Panc1 (cell line): ENCODE measurements at regions not wholly inside any gene's neighbourhood (a gene's known extent, or its start where the extent isn't known, plus 50 kb on each side); places are given as distances from the start of the nearest gene placed in this dataset.

ENCODE experiments used
- POLR2AphosphoS5 ChIP-seq: IDR thresholded peaks from 2 replicates; pipeline ENCODE4 v1.6.1; 2012; ENCODE audit warnings: mild to moderate bottlenecking, low read depth, low read length, moderate library complexity
- TCF7L2 ChIP-seq: IDR thresholded peaks from 2 replicates; pipeline ENCODE4 v1.6.1; 2011; ENCODE audit warnings: mild to moderate bottlenecking, low read depth, low read length, inconsistent platforms
- TF ChIP-seq, protein P1 (sequence below): fragments of 450-650 bp; IDR thresholded peaks from 2 replicates; pipeline ENCODE4 v1.5.1; 2017; ENCODE audit warnings: mild to moderate bottlenecking
- TF ChIP-seq, protein P2 (sequence below), 2 experiments: IDR thresholded peaks; 2 replicates each; pipeline ENCODE4 v1.6.1; 2011 to 2012; ENCODE audit warnings: low read depth in 2 of 2, control low read depth in 1 of 2, low read length in 1 of 2, mild to moderate bottlenecking in 1 of 2, moderate library complexity in 1 of 2; ENCODE audit not compliant: insufficient read depth in 1 of 2

DNA sequence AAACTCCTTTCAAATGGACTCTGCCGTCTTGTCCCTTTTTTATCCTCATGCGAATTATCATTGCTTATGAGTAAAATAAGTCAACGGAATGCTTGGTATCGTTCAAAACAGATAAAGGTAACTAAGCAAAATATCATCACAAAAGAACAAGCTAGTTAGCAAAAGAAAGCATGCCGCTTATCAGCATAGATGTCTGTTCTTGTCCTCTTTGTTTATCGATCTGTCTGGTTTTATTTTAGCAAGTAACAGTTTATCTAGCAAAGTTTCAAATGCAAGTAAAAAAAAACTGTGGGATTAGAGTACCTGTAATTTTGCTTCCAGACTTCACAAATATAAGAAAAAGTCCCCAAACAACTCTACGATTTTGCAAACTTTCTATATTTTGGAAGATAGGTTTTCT, 561.5 kb downstream of the USP25 start:
- TF ChIP-seq, protein P1, sequence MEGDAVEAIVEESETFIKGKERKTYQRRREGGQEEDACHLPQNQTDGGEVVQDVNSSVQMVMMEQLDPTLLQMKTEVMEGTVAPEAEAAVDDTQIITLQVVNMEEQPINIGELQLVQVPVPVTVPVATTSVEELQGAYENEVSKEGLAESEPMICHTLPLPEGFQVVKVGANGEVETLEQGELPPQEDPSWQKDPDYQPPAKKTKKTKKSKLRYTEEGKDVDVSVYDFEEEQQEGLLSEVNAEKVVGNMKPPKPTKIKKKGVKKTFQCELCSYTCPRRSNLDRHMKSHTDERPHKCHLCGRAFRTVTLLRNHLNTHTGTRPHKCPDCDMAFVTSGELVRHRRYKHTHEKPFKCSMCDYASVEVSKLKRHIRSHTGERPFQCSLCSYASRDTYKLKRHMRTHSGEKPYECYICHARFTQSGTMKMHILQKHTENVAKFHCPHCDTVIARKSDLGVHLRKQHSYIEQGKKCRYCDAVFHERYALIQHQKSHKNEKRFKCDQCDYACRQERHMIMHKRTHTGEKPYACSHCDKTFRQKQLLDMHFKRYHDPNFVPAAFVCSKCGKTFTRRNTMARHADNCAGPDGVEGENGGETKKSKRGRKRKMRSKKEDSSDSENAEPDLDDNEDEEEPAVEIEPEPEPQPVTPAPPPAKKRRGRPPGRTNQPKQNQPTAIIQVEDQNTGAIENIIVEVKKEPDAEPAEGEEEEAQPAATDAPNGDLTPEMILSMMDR: no peak
- TF ChIP-seq, protein P2, sequence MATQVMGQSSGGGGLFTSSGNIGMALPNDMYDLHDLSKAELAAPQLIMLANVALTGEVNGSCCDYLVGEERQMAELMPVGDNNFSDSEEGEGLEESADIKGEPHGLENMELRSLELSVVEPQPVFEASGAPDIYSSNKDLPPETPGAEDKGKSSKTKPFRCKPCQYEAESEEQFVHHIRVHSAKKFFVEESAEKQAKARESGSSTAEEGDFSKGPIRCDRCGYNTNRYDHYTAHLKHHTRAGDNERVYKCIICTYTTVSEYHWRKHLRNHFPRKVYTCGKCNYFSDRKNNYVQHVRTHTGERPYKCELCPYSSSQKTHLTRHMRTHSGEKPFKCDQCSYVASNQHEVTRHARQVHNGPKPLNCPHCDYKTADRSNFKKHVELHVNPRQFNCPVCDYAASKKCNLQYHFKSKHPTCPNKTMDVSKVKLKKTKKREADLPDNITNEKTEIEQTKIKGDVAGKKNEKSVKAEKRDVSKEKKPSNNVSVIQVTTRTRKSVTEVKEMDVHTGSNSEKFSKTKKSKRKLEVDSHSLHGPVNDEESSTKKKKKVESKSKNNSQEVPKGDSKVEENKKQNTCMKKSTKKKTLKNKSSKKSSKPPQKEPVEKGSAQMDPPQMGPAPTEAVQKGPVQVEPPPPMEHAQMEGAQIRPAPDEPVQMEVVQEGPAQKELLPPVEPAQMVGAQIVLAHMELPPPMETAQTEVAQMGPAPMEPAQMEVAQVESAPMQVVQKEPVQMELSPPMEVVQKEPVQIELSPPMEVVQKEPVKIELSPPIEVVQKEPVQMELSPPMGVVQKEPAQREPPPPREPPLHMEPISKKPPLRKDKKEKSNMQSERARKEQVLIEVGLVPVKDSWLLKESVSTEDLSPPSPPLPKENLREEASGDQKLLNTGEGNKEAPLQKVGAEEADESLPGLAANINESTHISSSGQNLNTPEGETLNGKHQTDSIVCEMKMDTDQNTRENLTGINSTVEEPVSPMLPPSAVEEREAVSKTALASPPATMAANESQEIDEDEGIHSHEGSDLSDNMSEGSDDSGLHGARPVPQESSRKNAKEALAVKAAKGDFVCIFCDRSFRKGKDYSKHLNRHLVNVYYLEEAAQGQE (IDR thresholded peaks at IDR 0.05; ENCODE audit: insufficient read depth in 1 of 2, low read depth in 2 of 2, low read length in 1 of 2): no peak
- TF ChIP-seq POLR2AphosphoS5 (no peak), TCF7L2 (no peak)
